K562 (cell line): ENCODE measurements at regions not wholly inside any gene's neighbourhood (a gene's known extent, or its start where the extent isn't known, plus 50 kb on each side); places are given as distances from the start of the nearest gene placed in this dataset.

Source experiments
- CTCF ChIP-seq, 3 experiments: IDR thresholded peaks in 2 of 3; conservative IDR thresholded peaks in 1 of 3; 2 replicates each; pipeline ENCODE4 v1.5.1; 2011 to 2012; ENCODE audit warnings: low read length in 3 of 3, mild to moderate bottlenecking in 3 of 3, control low read depth in 2 of 3, improper control_type of control experiment in 1 of 3, inconsistent platforms in 1 of 3, low read depth in 1 of 3, mixed read lengths in 1 of 3, moderate library complexity in 1 of 3; ENCODE audit not compliant: insufficient read depth in 2 of 3
- HINFP ChIP-seq: fragments of 450-650 bp; conservative IDR thresholded peaks from 2 replicates; pipeline ENCODE4 v1.6.1; 2016; ENCODE audit warnings: missing genetic modification characterization, low read depth, mild to moderate bottlenecking, control low read depth, missing compliant biosample characterization
- MYC ChIP-seq, 2 experiments: fragments of 250-450 bp in 1 of 2; sonication (Bioruptor Pico) in 1 of 2; IDR thresholded peaks; 2 replicates each; pipeline versions ENCODE4 v1.5.1 to v1.6.1; 2012 to 2021; ENCODE audit warnings: low read depth in 2 of 2, borderline replicate concordance in 1 of 2, improper control_type of control experiment in 1 of 2, low read length in 1 of 2, mild to moderate bottlenecking in 1 of 2, moderate library complexity in 1 of 2
- NFATC3 ChIP-seq: fragments of 450-650 bp; IDR thresholded peaks from 2 replicates; pipeline ENCODE4 v1.6.1; 2017; ENCODE audit warnings: mild to moderate bottlenecking
- NFE2 ChIP-seq: IDR thresholded peaks from 2 replicates; pipeline ENCODE4 v1.6.1; 2014; ENCODE audit warnings: antibody characterized with exemption, low read depth
- NR3C1 ChIP-seq: sonication (generic); formaldehyde crosslinking; IDR thresholded peaks from 2 replicates; pipeline ENCODE4 v1.8.1; 2022; ENCODE audit warnings: missing genetic modification reagents
- ZBTB33 ChIP-seq: sonication (generic); formaldehyde crosslinking; IDR thresholded peaks from 2 replicates; pipeline ENCODE4 v1.8.1; 2023; ENCODE audit warnings: mild to moderate bottlenecking, missing genetic modification reagents
- ZNF639 ChIP-seq, 2 experiments: fragments of 200-800 bp in 1 of 2; sonication (Bioruptor generic) in 1 of 2; sonication (generic) in 1 of 2; formaldehyde crosslinking in 1 of 2; IDR thresholded peaks in 1 of 2; conservative IDR thresholded peaks in 1 of 2; 2 replicates each; pipeline versions ENCODE4 v1.5.0 to v1.6.1; 2016 to 2020; ENCODE audit warnings: missing compliant biosample characterization in 1 of 2, missing genetic modification characterization in 1 of 2, missing genetic modification reagents in 1 of 2

GRCh38 chr6:150529646-150530045, 70.0 kb upstream of the PLEKHG1 start:
- no peak for TF ChIP-seq HINFP (tag)
- TF ChIP-seq NFATC3, result no peak
- TF ChIP-seq NFE2, result no peak
- no peak for TF ChIP-seq ZBTB33 (CRISPR knock-in tag)
- no peak for TF ChIP-seq MYC (IDR thresholded peaks at IDR 0.05; ENCODE audit: low read depth, low read length)
- TF ChIP-seq MYC (CRISPR knock-in tag; IDR thresholded peaks at IDR 0.05; ENCODE audit: borderline replicate concordance, low read depth), result no peak
- no peak for TF ChIP-seq CTCF (IDR thresholded peaks at IDR 0.05 in 2 of 3, conservative IDR thresholded peaks at IDR 0.05 in 1 of 3; ENCODE audit: insufficient read depth in 2 of 3, low read depth in 1 of 3, low read length in 3 of 3)
- no peak for TF ChIP-seq NR3C1 (CRISPR knock-in tag)
- TF ChIP-seq ZNF639 (CRISPR knock-in tag; conservative IDR thresholded peaks at IDR 0.05 in 1 of 2, IDR thresholded peaks at IDR 0.05 in 1 of 2), result no peak
